Activated CD4-positive, alpha-beta T cell treated with anti-CD3 and anti-CD28 coated beads, Interleukin-2, Interleukin-4, amounts not matched to agents 100 ng/mL and 50 ng/mL, durations not matched to agents 16 hours and 8 hours (primary cell): ENCODE measurements at regions not wholly inside any gene's neighbourhood (a gene's known extent, or its start where the extent isn't known, plus 50 kb on each side); places are given as distances from the start of the nearest gene placed in this dataset.

ENCODE experiments used
- DNase-seq: peaks from one replicate; pipeline ENCODE4 v3.0.0-alpha.2; 2020; ENCODE audit warnings: low spot score

DNA sequence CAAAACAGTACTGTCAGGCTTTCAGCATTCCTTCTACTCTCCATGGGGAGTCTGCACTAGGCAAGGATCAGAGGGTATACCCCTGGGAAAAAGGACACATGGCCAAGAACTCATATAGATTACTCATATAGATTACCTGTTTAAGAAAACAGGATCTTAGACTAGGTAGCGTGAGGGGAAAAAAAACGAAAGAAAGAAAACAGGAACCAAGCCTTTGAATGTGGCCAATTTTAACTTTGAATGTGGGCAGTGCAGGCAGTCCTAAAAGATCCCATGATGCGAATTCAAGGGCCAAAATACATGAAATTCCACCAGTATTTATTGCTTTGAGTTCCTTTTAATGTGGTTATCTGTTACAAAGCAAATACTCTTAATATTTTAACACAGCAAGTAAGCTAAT is 108.6 kb upstream of the TAC1 start:
- DNase-seq = no peak

- DNase-seq = no peak
Measured at GRCh38 chr7:97630116-97630515, 101.8 kb upstream of the TAC1 start.

GRCh38 chr7:97635622-97636021 is 96.3 kb upstream of the TAC1 start:
- DNase-seq = no peak

- DNase-seq = no peak
Measured at GRCh38 chr7:97639036-97639435, 92.8 kb upstream of the TAC1 start.

DNA sequence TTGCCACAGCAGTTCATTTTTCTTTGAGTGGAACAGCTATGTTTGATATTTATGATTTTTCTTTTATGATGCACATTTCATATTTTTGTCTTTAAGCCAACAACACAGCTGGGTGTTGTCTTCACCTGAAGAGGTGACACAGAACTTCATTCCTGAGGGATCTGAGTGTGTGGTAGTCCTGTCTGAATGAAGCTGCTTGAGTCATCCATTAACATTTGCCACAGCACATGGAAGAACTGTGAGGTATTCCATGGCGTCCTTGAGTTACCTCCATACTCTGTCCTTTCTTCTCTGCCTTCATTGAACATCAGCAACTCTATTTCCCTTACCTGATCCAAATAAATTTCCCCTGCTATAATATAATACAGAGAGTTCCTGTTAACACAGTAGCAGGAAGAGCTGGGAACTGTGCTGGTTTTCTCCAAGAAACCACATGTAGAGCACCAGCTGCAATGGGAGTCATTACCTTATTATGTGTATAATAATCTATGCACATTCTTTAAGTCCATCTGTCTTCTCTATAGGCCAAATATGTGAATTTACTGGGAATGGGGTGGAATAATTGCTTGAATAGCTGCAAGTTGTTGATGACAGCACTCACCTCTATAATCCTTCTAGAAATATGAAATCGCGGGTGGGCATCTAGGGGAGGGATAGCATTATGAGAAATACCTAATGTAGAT is 72.4 kb upstream of the TAC1 start:
- DNase-seq = no peak

- DNase-seq = no peak
Measured at GRCh38 chr7:97667359-97667758, 64.5 kb upstream of the TAC1 start.

- DNase-seq = no peak
Measured at GRCh38 chr7:97671571-97671970, 60.3 kb upstream of the TAC1 start.

- DNase-seq = no peak
Measured at GRCh38 chr7:97680622-97681021, 51.3 kb upstream of the TAC1 start.
